OCI-M2 (cell line): ENCODE measurements at regions not wholly inside any gene's neighbourhood (a gene's known extent, or its start where the extent isn't known, plus 50 kb on each side); places are given as distances from the start of the nearest gene placed in this dataset.
"Not testable (repeated sequence)": the region's sequence is repeated elsewhere in the genome, so short reads cannot be mapped to it uniquely, and the experiment has no call there.

ENCODE experiments used
- DNase-seq: peaks from one replicate; lab custom pipeline; 2025; ENCODE audit not compliant: unreplicated experiment; lab: John Stamatoyannopoulos, UW

DNA sequence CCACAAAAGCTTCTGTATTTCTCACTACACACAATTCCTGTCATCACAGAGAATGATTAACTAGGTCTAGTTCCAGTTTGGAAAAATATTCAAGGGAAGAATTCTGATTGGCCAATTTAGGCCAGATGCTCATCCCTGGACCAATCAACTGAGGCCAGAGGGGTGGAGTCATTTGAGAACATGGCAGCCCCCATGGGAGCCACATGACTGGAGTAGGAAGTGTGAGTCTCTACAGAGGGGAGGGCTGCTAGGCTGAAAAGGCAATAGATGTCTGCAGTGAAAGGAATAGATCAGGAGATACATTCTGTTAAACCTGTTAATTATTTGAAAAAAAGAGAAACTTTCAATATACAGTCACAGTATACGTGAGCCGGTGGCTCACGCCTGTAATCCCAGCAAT, 125.2 kb downstream of the UNC93B1 start:
- not testable (repeated sequence) for DNase-seq

DNA sequence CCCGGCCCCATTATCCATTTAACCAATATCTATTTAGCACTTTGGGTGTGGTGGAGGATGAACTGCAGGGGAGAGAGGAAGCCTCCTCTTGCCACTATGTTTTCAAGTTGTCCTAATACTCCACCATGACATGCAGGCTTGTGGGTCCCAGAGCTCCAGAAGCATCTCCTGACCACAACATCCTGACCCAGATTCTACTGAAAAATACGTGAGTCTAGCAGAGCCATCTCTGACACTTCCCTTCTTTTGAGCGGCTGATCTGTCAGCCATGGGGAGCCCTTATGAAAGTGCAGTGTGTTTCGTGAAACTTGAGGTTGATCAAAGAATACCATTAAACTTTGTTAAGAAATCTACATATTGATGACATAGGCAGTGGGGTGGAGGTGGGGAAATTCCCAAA, 126.6 kb downstream of the UNC93B1 start:
- DNase-seq = not testable (repeated sequence)

DNA sequence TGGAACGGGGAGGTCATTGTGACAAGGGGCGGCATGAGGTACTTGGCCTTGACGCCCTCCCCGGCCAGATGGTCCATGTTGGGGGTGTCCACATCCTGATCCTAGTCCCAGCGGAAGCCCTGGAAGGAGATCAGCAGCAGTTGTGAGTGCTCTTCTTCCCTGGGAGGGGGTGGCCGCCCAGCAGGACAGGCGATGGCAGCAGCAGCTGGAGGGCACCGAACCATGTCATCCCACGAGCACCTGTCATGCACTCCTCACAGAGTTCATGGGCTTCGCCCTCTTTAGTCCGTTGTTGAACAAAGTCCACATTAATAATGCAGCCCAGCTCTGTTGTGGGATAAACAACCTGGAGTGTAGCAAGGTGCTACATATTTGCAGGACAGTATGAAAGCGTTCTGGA, 130.7 kb downstream of the UNC93B1 start:
- not testable (repeated sequence) for DNase-seq

DNA sequence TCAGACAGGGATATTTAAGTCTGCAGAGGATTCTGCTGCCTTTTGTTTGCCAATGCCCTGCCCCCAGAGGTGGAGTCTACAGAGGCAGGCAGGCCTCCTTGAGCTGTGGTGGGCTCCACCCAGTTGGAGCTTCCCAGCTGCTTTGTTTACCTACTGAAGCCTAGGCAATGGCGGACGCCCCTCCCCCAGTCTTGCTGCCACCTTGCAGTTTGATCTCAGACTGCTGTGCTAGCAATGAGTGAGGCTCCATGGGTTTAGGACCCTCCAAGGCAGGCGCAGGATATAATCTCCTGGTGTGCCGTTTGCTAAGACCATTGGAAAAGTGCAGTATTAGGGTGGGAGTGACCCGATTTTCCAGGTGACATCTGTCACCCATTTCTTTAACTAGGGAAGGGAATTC, 132.7 kb downstream of the UNC93B1 start:
- not testable (repeated sequence) for DNase-seq

DNA sequence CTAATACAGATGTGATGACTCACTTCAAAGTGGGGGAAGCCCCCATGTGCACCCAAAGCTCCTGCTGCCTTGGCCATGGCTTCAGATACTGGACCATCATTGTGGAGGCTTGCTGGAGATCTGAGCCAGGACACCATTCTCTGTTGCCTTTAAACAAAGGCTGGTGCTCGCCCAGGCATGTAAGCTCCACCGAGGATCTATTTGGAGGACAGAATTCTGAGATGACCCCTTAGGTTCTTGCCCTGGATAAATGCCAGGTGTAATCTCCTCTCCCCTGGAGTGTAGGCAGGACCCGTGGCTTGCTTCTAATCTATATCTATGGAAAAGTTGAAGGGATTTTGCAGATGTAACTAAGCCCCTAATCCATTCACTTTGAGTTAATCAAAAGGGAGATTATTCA, 141.0 kb downstream of the UNC93B1 start:
- DNase-seq = not testable (repeated sequence)

DNA sequence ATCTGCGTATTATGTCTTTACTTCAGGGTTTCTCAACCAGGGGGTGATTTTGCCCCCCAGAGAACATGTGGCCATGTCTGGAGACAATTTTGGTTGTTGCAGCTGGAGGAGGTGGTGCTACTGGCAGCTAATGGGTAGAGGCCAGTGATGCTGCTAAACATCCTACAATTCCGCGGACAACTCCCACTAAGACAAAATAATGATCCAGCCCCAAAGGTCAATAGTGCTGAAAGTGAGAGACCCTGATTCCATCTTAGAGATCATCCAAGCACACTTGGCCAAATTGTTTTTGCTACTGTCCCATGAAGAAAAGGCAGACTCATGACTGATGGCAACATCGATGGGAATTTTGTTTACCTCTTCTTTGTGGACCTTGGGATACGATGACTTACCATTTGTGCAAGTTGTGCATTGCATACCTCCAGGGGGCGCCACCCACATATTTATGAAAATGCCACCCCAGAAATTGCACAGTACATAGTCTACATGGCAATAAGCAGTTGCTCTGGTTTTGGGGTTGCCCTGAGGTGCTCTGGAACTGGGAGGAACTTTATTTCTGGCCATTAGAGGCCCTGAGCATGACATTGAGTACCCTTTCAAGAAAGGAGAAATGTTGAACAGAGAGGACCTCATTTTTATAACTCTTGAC, 144.3 kb downstream of the UNC93B1 start:
- DNase-seq = not testable (repeated sequence)

DNA sequence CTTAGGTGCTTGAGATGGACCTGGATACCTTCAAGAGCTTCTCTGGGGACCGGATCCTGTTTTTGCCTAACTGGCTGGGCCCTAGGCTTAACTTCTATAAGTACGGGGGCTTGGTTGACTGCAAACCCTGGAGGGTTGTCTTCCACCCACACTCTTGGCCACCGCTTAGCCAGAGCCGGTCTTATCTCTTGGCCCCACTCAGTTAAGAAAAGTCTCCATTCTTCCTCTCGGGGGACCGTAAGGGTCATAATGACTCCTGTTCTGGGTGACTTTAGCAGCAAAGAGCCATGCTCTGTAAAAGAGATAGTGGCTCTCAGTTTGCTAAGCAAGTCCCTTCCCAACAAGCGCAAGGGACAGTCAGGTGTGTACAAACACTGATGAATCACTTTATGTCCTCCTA, 153.2 kb downstream of the UNC93B1 start:
- peak; percentile 29 for DNase-seq

DNA sequence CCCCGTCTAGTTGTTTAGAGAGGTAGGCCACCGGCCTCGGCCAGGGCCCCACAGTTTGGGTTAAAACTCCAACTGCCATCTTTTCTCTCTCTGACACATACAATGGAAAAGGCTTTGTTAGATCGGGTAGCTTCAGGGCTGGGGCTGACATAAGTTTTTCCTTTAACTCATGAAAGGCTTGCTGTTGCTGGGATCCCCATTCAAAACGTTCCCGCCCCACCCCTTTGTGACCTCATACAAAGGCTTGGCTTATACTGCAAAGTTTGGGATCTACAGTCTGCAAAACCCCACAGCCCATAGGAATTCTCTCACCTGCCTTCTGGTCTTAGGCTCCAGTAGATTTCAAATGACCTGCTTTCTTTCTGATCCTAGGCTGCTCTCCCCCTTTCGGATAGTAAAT, 154.1 kb downstream of the UNC93B1 start:
- DNase-seq = not testable (repeated sequence)

DNA sequence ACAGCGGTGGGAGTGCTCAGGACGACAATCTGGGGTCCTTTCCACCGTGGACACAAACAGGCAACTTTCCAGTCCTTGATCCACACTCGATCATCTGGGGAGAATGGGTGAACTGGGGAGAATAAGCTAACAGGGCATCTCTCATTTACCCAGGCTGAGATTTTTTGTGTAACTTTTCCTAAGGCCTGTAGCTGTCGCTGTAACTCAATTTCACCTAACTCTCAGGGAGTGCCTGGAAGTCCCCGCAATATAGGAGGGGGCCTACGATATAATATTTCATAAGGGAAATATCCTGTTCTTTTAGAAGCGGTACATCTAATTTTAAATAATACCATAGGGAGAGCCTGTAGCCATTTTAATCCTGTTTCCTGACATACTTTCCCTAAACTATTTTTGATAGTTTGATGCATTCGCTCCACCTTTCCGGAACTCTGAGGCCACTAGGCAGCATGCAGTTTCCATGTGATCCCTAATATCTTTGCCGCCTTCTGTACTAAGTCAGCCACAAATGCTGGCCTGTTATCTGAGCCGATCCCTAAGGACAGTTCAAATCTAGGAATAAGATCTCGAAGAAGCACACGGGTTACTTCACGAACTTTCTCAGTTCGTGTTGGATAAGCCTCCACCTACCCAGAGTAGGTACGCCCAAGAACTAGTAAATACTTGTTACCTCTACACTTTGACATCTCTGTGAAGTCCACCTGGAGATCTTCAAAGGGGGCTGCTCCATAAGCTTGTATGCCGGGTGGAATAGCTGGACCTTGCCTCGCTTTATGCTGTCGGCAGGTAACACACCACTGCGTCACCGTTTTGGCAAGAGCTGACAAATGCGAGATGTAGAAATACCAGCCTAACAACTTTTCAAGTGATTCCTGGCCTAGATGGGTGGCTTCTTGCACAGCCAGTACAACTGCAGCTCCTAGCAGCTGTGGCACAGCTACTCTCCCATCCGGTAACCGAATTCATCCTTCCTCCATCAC, 155.7 kb downstream of the UNC93B1 start:
- DNase-seq = not testable (repeated sequence)

DNA sequence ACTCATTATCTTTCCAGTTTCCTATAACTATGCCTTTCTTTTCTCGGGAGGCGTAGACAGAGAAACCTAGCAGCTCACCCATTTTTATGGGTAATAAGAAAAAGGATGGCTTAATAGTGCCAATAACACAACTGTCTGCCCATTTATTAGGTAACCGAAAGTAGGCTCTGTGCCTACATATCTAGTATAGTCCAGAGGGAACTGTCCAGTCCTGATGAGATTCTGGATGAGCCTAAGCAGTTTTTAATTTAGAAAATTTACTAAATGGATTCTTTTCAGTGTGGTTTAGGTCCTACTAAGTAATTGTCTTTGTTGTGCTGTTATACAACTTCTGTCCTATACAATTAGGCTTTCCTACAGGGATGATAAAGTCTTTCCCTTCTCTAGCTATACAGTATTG, 157.6 kb downstream of the UNC93B1 start:
- not testable (repeated sequence) for DNase-seq

DNA sequence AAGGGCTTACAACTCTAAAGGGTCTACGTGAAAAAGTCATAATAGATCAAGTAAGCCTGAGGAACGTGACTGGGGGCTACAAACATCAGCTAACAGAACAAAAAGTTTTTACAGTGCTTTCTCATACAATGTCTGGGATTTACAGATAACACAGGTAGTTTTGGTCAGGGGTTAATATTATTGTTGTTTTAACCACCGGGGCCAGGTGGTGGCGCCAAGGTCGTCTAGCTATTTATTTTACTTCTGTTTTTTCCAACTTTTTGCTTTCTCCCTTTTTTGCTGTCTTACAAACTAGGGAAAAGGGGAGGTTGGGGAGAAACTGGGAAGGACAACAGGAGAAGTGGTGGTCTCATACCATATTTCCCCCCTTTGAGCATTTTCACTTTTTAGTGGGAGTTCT, 158.6 kb downstream of the UNC93B1 start:
- not testable (repeated sequence) for DNase-seq

DNA sequence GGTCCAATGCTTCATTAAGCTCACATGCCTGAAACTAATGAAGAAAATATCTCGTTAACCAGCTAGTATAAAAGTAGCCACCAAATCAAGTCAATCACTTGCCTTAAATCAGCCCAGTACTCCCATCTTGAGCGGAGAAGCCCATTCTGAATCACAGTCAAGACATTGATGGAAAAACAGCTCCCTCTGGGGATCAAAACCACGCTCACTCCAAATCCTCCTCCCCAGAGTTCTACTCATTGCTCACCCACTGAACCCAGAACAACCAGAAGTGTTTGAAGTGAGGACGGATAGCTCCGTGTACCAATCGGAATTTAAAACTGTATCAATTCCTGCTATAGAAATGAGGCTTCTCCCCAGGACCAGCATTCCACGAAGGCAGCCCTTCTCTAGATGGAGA, 163.3 kb downstream of the UNC93B1 start:
- not testable (repeated sequence) for DNase-seq

DNA sequence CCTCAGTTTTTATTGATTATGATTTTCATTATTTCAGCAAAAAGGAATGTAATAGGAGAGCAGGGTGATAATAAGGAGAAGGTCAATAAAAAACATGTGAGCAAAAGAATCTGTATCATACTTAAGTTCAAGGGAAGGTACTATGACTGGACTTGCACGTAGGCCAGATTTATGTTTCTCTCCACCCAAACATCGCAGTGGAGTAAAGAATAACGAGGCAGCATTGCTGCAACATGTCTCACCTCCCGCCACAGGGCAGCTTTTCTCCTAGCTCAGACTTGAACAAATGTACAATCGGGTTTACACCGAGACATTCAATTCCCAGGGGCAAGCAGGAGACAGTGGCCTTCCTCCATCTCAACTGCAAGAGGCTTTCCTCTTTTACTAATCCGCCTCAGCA, 155.7 kb upstream of the ALDH3B2 start:
- DNase-seq = not testable (repeated sequence)

DNA sequence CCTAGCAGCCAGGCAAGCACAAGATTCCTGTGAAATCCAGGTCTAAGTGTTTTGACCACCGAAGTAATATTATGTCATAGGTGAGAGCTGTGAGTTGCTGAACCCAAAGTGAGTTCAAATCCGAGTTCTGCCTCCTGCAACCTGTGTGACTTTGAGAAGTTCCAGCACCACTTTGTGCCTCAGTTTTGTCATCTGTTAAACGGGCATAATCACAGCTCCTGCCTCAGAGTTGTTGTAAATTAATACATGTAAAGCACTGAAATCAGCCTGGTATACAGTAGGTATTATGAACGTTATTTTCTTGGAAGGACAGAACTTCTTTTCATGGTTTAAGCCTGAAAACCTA, 152.5 kb upstream of the ALDH3B2 start:
- not testable (repeated sequence) for DNase-seq

DNA sequence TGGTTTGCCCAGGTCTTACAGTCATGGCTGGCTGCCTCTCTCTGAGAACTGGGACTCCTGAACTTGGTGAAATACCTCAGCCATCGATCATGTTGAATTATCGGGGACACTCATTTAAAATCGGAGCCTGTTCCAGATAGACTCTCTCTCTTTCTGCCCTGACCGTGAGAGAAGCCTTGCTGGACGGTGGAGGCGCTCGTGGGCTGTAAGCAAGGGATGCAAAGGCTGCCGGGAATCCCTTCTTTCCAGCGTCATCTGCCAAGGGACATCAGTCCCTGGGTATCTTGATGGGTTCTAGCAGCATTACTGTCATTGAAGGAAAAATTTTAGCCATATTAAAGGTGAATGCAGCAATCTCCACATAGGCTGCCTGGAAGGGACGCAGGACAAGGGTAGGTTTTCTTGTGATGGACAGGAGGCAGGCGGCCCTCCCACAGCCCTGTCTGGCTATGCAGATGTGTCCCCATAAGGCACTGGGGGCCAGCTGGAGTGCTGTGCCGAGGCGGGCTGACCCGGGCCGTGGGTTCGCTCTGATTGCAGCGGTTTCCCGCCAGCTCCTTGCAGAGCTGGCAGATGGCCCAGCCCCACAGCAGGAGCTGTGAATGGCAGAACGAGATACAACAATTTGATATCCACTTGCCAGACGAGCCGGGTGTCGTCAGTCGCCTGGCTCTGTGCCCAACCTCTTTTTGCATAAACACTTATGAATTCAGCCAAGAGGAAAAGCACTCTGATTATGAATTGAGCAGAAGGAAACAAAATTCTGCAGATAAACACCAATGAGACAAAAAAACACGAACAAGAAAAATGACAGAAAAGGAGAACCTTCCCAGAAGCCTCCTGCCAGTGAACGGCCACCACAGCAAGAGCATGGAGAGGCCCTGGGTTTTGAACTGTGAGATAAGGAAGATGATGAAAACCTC, 151.9 kb upstream of the ALDH3B2 start:
- not testable (repeated sequence) for DNase-seq

DNA sequence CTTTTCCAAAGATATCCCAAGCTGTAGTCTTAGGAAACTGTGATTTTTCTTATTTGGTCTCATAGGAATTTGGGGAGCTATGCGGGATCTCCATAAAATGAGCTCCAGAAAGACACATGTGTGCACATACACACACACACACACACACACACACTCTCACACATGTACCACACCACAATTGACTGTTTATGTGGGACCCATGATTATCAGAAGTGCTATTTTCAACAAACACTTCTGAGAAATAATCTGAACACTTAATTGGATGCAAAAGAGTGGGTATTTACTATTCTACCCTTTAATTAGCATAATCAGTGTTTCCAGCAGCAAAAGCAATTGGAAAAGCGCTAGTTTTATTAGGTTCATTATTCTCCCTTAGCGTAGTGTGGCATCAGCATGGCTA, 150.4 kb upstream of the ALDH3B2 start:
- not testable (repeated sequence) for DNase-seq

DNA sequence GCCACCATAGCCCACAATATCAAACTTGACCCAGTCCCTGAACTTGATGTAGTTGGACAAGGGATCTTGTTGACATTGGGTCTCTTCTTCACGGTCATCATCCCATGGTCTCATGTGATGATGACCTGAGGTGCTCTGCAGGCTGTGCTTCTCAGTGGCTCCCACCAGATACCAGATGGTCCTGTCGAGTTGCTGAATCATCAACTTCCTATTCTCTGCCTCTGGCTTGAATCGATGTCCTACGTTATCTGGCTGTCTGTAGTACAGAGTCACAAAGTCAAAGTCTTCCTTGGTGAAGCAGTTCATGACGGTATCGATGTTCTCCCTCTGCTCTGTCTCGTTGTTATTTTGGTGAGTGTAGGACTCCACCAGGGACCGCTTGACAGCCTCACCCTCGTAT, 145.7 kb upstream of the ALDH3B2 start:
- no peak for DNase-seq

DNA sequence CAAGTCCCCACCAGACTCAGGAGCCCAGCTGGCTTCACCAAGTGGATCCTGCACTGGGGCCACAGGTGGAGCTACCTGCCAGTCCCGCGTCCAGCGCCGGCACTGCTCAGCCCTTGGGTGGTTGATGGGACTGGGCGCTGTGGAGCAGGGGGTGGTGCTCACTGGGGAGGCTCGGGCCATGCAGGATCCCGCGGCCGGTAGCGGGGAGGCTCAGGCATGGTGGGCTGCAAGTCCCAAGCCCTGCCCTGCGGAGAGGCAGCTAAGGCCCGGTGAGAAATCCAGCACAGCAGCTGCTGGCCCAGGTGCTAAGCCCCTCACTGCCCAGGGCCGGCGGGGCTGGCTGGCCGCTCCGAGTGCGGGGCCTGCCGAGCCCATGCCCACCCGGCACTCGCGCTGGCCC, 143.1 kb upstream of the ALDH3B2 start:
- not testable (repeated sequence) for DNase-seq

DNA sequence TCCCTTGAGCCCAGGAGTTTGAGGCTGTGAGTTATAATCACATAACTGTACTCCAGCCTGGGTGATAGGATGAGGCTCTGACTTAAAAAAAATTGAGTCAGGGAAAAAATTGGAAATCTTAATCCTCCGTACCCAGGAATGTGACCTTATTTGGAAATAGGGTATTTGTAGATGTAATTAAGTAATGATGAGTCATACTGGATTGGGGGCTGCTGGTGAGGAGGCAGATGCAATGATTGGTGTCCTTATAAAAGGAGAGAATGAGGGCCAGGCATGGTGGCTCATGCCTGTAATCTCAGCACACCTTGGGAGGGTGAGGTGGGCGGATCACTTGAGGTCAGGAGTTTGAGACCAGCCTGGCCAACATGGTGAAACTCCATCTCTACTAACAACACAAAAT, 134.9 kb upstream of the ALDH3B2 start:
- not testable (repeated sequence) for DNase-seq

DNA sequence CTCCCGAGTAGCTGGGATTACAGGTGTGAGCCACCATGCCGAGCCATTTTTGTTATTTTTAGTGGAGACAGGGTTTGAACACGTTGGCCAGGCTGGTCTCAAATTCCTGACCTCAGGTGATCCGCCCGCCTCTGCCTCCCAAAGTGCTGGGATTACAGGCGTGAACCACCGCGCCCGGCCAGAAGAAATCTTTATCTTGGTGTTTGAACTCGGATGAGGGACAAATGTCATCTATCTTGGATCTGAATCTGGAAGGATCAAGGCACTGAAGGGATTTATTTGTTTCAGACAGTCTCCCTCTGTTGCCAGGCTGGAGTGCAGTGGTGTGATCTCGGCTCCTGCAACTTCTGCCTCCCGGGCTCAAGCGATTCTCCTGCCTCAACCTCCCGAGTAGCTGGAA, 133.5 kb upstream of the ALDH3B2 start:
- not testable (repeated sequence) for DNase-seq

DNA sequence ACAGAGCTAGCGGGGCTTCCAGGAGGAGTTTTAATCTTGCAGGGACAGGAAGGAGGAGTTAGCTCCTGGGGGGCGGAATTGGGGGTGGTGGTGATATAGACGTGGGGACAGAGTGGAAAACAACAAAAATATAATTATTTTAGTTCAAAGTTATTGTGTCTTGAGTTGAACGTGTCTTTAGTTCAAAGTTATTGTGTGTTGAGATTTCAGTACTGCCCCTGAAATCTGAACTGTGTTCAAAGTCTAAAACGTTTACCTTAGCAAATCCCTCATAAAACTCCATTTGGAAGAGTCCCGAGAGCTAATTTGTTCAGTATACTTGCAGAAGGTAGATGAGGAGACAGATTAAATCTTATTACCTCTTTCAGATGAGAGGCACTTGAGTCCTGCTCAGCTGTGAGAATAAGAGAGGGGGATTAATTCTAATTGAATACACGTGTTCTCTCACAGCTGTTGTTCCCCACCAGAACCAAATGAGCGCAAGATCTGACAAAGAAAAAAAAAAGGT, 132.4 kb upstream of the ALDH3B2 start:
- not testable (repeated sequence) for DNase-seq
